MM.1S (cell line): ENCODE measurements at regions not wholly inside any gene's neighbourhood (a gene's known extent, or its start where the extent isn't known, plus 50 kb on each side); places are given as distances from the start of the nearest gene placed in this dataset.

ENCODE experiments used
- DNase-seq: peaks from one replicate; pipeline ENCODE4 v3.0.0-alpha.2; 2015
- H2AFZ ChIP-seq: fragments of 300-600 bp; sonication (generic); 2 replicates; pipeline ENCODE4 v1.6.0; 2016; ENCODE audit warnings: antibody characterized with exemption, low read length
- H3F3A ChIP-seq: fragments of 300-600 bp; sonication (generic); 2 replicates; pipeline ENCODE4 v1.6.1; 2016; ENCODE audit warnings: mild to moderate bottlenecking, antibody characterized with exemption, low read length, moderate library complexity, mixed read lengths; ENCODE audit not compliant: insufficient read depth
- H3K27ac ChIP-seq: fragments of 300-600 bp; sonication (generic); 2 replicates; pipeline ENCODE4 v1.5.1; 2016; ENCODE audit warnings: mild to moderate bottlenecking, low read length
- H3K27me3 ChIP-seq: fragments of 300-600 bp; sonication (generic); replicated peaks from 2 replicates; pipeline ENCODE4 v1.6.0; 2016; ENCODE audit warnings: low read length; ENCODE audit not compliant: insufficient read depth
- H3K36me3 ChIP-seq: fragments of 300-600 bp; sonication (generic); replicated peaks from 2 replicates; pipeline ENCODE4 v1.6.1; 2016; ENCODE audit warnings: mild to moderate bottlenecking, low read length, mixed read lengths; ENCODE audit not compliant: insufficient read depth
- H3K4me1 ChIP-seq: fragments of 300-600 bp; sonication (generic); 2 replicates; pipeline ENCODE4 v1.6.1; 2016; ENCODE audit warnings: low read length, mixed read lengths
- H3K4me2 ChIP-seq: fragments of 300-600 bp; sonication (generic); 2 replicates; pipeline ENCODE4 v1.6.0; 2016; ENCODE audit warnings: low read depth, low read length
- H3K4me3 ChIP-seq: fragments of 300-600 bp; sonication (generic); 2 replicates; pipeline ENCODE4 v1.5.1; 2016; ENCODE audit warnings: low read length, mixed read lengths
- H3K79me2 ChIP-seq: fragments of 300-600 bp; sonication (generic); 2 replicates; pipeline ENCODE4 v1.6.1; 2016; ENCODE audit warnings: mixed run types, low read length, mixed read lengths
- H3K9ac ChIP-seq: fragments of 300-600 bp; sonication (generic); 2 replicates; pipeline ENCODE4 v1.6.1; 2016; ENCODE audit warnings: low read length, mixed read lengths
- H3K9me2 ChIP-seq: fragments of 300-600 bp; sonication (generic); replicated peaks from 2 replicates; pipeline ENCODE4 v1.6.1; 2016; ENCODE audit warnings: mild to moderate bottlenecking, low read length, mixed read lengths; ENCODE audit not compliant: insufficient read depth
- H3K9me3 ChIP-seq: fragments of 300-600 bp; sonication (generic); replicated peaks from 2 replicates; pipeline ENCODE4 v1.6.1; 2016; ENCODE audit warnings: mild to moderate bottlenecking, low read length, mixed read lengths; ENCODE audit not compliant: insufficient read depth
- H4K20me1 ChIP-seq: fragments of 300-600 bp; sonication (generic); 2 replicates; pipeline ENCODE4 v1.6.1; 2016; ENCODE audit warnings: mild to moderate bottlenecking, low read length, moderate library complexity, mixed read lengths; ENCODE audit not compliant: insufficient read depth
- CTCF ChIP-seq: fragments of 300-600 bp; sonication (generic); IDR thresholded peaks from 2 replicates; pipeline ENCODE4 v1.5.1; 2016; ENCODE audit warnings: antibody characterized with exemption, low read length, mixed read lengths
- EZH2 ChIP-seq: fragments of 300-600 bp; sonication (generic); optimal IDR thresholded peaks from 2 replicates; pipeline ENCODE3; 2017; ENCODE audit warnings: low read depth, mild to moderate bottlenecking, antibody characterized with exemption, low read length, mixed read lengths
- EZH2phosphoT487 ChIP-seq: fragments of 300-600 bp; sonication (generic); IDR thresholded peaks from 2 replicates; pipeline ENCODE4 v1.6.1; 2018; ENCODE audit warnings: antibody characterized with exemption, low read length

- Histone ChIP-seq H3K4me2 (no peak overlapping the region), H3K36me3 (no peaks in the 10 kb centered on the region), H3K9me2 (no peaks in the 10 kb centered on the region), H3K4me1 (no peaks in the 10 kb centered on the region), H3K27me3 (no peaks in the 10 kb centered on the region), H4K20me1 (no peaks in the 10 kb centered on the region), H3K79me2 (no peaks in the 10 kb centered on the region), H3K4me3 (no peak overlapping the region), H3K9me3 (no peaks in the 10 kb centered on the region), H3K9ac (no peak overlapping the region), H3K27ac (no peak overlapping the region), H3F3A (no peaks in the 10 kb centered on the region), H2AFZ (no peak overlapping the region)
- no peak for TF ChIP-seq EZH2phosphoT487
- TF ChIP-seq EZH2, result no peak
- no peak for TF ChIP-seq CTCF
- DNase-seq, result no peak
Observed at GRCh38 chr13:40270726-40271125, 395.7 kb downstream of the FOXO1 start.

- Histone ChIP-seq H4K20me1 (no peaks in the 10 kb centered on the region), H3K9me2 (no peaks in the 10 kb centered on the region), H3K9me3 (no peaks in the 10 kb centered on the region), H3K9ac (no peak overlapping the region), H3K27ac (no peak overlapping the region), H3K79me2 (no peaks in the 10 kb centered on the region), H3K27me3 (no peaks in the 10 kb centered on the region), H3K4me3 (no peak overlapping the region), H2AFZ (no peak overlapping the region), H3K4me1 (no peaks in the 10 kb centered on the region), H3F3A (no peaks in the 10 kb centered on the region), H3K4me2 (no peak overlapping the region), H3K36me3 (no peaks in the 10 kb centered on the region)
- TF ChIP-seq EZH2phosphoT487 (no peak), EZH2 (no peak), CTCF (no peak)
- no peak for DNase-seq
Observed at GRCh38 chr13:40271271-40271885, 395.1 kb downstream of the FOXO1 start.

GRCh38 chr13:40271931-40272775 lies 394.3 kb downstream of the FOXO1 start:
- no peaks in the 10 kb centered on the region for H3K36me3 ChIP-seq
- TF ChIP-seq EZH2 (no peak), CTCF (no peak), EZH2phosphoT487 (no peak)
- no peak overlapping the region for H2AFZ ChIP-seq
- no peaks in the 10 kb centered on the region for H3F3A ChIP-seq
- no peaks in the 10 kb centered on the region for H3K4me1 ChIP-seq
- H3K9me3 ChIP-seq, result no peaks in the 10 kb centered on the region
- no peaks in the 10 kb centered on the region for H4K20me1 ChIP-seq
- no peak overlapping the region for H3K9ac ChIP-seq
- no peak overlapping the region for H3K27ac ChIP-seq
- H3K4me2 ChIP-seq, result no peak overlapping the region
- H3K4me3 ChIP-seq, result no peak overlapping the region
- no peaks in the 10 kb centered on the region for H3K79me2 ChIP-seq
- DNase-seq, result no peak
- no peaks in the 10 kb centered on the region for H3K27me3 ChIP-seq
- no peaks in the 10 kb centered on the region for H3K9me2 ChIP-seq
